HepG2 (cell line): ENCODE measurements at regions not wholly inside any gene's neighbourhood (a gene's known extent, or its start where the extent isn't known, plus 50 kb on each side); places are given as distances from the start of the nearest gene placed in this dataset.

Experiments used
- ATAC-seq: fragments of 200-7000 bp; cut with Tn5 transposase; 3 replicates; pipeline ENCODE4 v1.9.1; 2020; ENCODE audit warnings: mild to moderate bottlenecking, moderate library complexity
- BruUV-seq: library from RNA; stranded (reverse); fragments of 400-500 nt; replicated peaks from 2 replicates; lab custom pipeline; 2021; lab: Mats Ljungman, UMichigan
- CTCF ChIA-PET: fragments of 300-600 bp; formaldehyde crosslinking; extraction: SDS; loops from one replicate; lab custom pipeline; 2021; ENCODE audit warnings: low total read pairs, inconsistent platforms, low intra/inter-chr PET ratio; lab: Yijun Ruan, JAX
- POLR2A ChIA-PET: fragments of 350-600 bp; sonication (Branson Sonifier 250); formaldehyde crosslinking; loops from one replicate; lab custom pipeline; 2020; ENCODE audit warnings: antibody characterized with exemption, inconsistent platforms; lab: Yijun Ruan, JAX
- DNase-seq: peaks from one replicate; pipeline ENCODE4 v3.0.0-alpha.2; 2015; ENCODE audit warnings: low spot score
- FAIRE-seq: peaks from 3 replicates; lab custom pipeline; 2011; peaks lifted over from hg19 to GRCh38; lab: Jason Lieb, UNC
- H2AFZ ChIP-seq: one replicate; pipeline ENCODE4 v1.6.1; 2011; ENCODE audit warnings: low read length, inconsistent platforms
- H3K27ac ChIP-seq: fragments of 300-600 bp; 3 replicates; pipeline ENCODE4 v1.8.0; 2011; ENCODE audit warnings: mixed run types, mild to moderate bottlenecking, mixed read lengths, low read length, inconsistent platforms; ENCODE audit not compliant: insufficient read depth; ENCODE audit errors: extremely low read length
- H3K27me3 ChIP-seq, 2 experiments: fragments of 200-600 bp in 1 of 2; 2 replicates in 1 of 2; 3 replicates in 1 of 2; pipeline versions ENCODE4 v1.6.0 to v1.8.0; 2011; ENCODE audit warnings: low read length in 2 of 2, mild to moderate bottlenecking in 2 of 2, moderate library complexity in 2 of 2, inconsistent platforms in 1 of 2; ENCODE audit not compliant: insufficient read depth in 2 of 2, control insufficient read depth in 1 of 2
- H3K36me3 ChIP-seq, 2 experiments: fragments of 200-600 bp in 1 of 2; replicated peaks in 1 of 2; 2 replicates in 1 of 2; 3 replicates in 1 of 2; pipeline versions ENCODE4 v1.5.1 to v1.8.0; 2011; ENCODE audit warnings: low read length in 2 of 2, inconsistent platforms in 1 of 2; ENCODE audit not compliant: insufficient read depth in 2 of 2, control insufficient read depth in 1 of 2
- H3K4me1 ChIP-seq: 2 replicates; pipeline ENCODE4 v1.5.1; 2012; ENCODE audit warnings: low read length, inconsistent platforms; ENCODE audit not compliant: insufficient read depth
- H3K4me2 ChIP-seq: 2 replicates; pipeline ENCODE4 v1.6.0; 2011; ENCODE audit warnings: low read depth, low read length, inconsistent platforms
- H3K4me3 ChIP-seq, 3 experiments: fragments of 200-600 bp in 1 of 3; sonication (generic), shearing (Covaris generic) in 1 of 3; replicated peaks in 1 of 3; 2 replicates each; pipeline ENCODE4 v1.5.1; 2011 to 2016; ENCODE audit warnings: low read length in 3 of 3, inconsistent platforms in 2 of 3, low read depth in 2 of 3, mild to moderate bottlenecking in 2 of 3, control low read depth in 1 of 3, mixed read lengths in 1 of 3; ENCODE audit not compliant: insufficient read depth in 1 of 3
- H3K79me2 ChIP-seq: one replicate; pipeline ENCODE4 v1.6.1; 2011; ENCODE audit warnings: low read length, inconsistent platforms; ENCODE audit not compliant: insufficient read depth
- H3K9ac ChIP-seq: 2 replicates; pipeline ENCODE4 v1.6.0; 2011; ENCODE audit warnings: mild to moderate bottlenecking, low read depth, low read length, inconsistent platforms; ENCODE audit not compliant: insufficient read depth
- H3K9me3 ChIP-seq: 2 replicates; pipeline ENCODE4 v1.5.1; 2012; ENCODE audit warnings: mild to moderate bottlenecking, low read length
- H4K20me1 ChIP-seq: 2 replicates; pipeline ENCODE4 v1.6.0; 2011; ENCODE audit warnings: inconsistent platforms, mild to moderate bottlenecking, low read length, moderate library complexity; ENCODE audit not compliant: insufficient read depth
- BCL6 ChIP-seq: IDR thresholded peaks from 2 replicates; pipeline ENCODE4 v1.6.1; 2016; ENCODE audit warnings: missing genetic modification reagents, missing compliant biosample characterization
- ERF ChIP-seq: IDR thresholded peaks from 2 replicates; pipeline ENCODE4 v1.6.1; 2018; ENCODE audit warnings: missing biosample characterization, missing genetic modification reagents
- HIC2 ChIP-seq: sonication (generic); formaldehyde crosslinking; IDR thresholded peaks from 2 replicates; pipeline ENCODE4 v1.9.0; 2022; ENCODE audit warnings: low read depth, missing genetic modification reagents
- NPAS2 ChIP-seq: sonication (generic); formaldehyde crosslinking; IDR thresholded peaks from 2 replicates; pipeline ENCODE4 v1.8.0; 2022; ENCODE audit warnings: mild to moderate bottlenecking, missing genetic modification reagents, borderline replicate concordance
- REST ChIP-seq, 2 experiments: IDR thresholded peaks; 2 replicates each; pipeline ENCODE4 v1.6.1; 2011 to 2012; ENCODE audit warnings: low read length in 2 of 2, borderline replicate concordance in 1 of 2, low read depth in 1 of 2, mild to moderate bottlenecking in 1 of 2, moderate library complexity in 1 of 2
- TCF7L2 ChIP-seq: IDR thresholded peaks from 2 replicates; pipeline ENCODE4 v1.6.1; 2011; ENCODE audit warnings: mild to moderate bottlenecking, low read depth, low read length, moderate library complexity
- TOPORS ChIP-seq: sonication (generic); formaldehyde crosslinking; IDR thresholded peaks from 2 replicates; pipeline ENCODE4 v1.8.0; 2023; ENCODE audit warnings: mild to moderate bottlenecking, missing genetic modification reagents
- ZBTB20 ChIP-seq: sonication (generic); formaldehyde crosslinking; IDR thresholded peaks from 2 replicates; pipeline ENCODE4 v1.8.1; 2023; ENCODE audit warnings: missing genetic modification reagents, low read depth, mild to moderate bottlenecking, borderline replicate concordance
- ZNF780A ChIP-seq: sonication (generic); formaldehyde crosslinking; IDR thresholded peaks from 2 replicates; pipeline ENCODE4 v1.8.0; 2022; ENCODE audit warnings: mild to moderate bottlenecking, missing genetic modification reagents, moderate library complexity
- ZSCAN20 ChIP-seq: sonication (generic); formaldehyde crosslinking; IDR thresholded peaks from 2 replicates; pipeline ENCODE4 v1.4.0; 2020; ENCODE audit warnings: missing genetic modification reagents, mild to moderate bottlenecking, borderline replicate concordance
- WGBS: methylation state at CpG from one replicate; pipeline ENCODE4 v1.1.6; 2017; ENCODE audit warnings: low lambda C conversion rate; 5-methylcytosine and 5-hydroxymethylcytosine counted together
- in situ Hi-C: cut with HindIII; loops from 2 replicates; pipeline ENCODE4 v1.10.0; 2017; ENCODE audit warnings: low pct_unique_long_range_greater_than_20kb; ENCODE audit not compliant: extremely low pct_ligation_motif_present
- intact Hi-C: fragments of 100-400 bp; cut with micrococcal nuclease; formaldehyde crosslinking; loops from one replicate; pipeline ENCODE4 v1.10.0; 2022; ENCODE audit not compliant: unreplicated experiment

- Histone ChIP-seq H3K36me3 (no peaks in the 10 kb centered on the region), H3K27me3 (no peaks in the 10 kb centered on the region), H3K79me2 (no peaks in the 10 kb centered on the region), H3K4me1 (no peaks in the 10 kb centered on the region), H3K27ac (no peak overlapping the region), H2AFZ (no peak overlapping the region), H3K4me3 (no peak overlapping the region)
- in situ Hi-C loops = no loop called here
- no TSS peak for BruUV-seq
- POLR2A ChIA-PET = no interaction called here
- no peak for TF ChIP-seq ZNF780A
- TF ChIP-seq ZSCAN20 (CRISPR knock-in tag) = no peak
- TF ChIP-seq, all 625 proteins: peak for 0
- no peak overlapping the region for H3K4me2 ChIP-seq
- H3K9ac ChIP-seq = no peak overlapping the region
- no peaks in the 10 kb centered on the region for H3K9me3 ChIP-seq
- CTCF ChIA-PET = no interaction called here
- intact Hi-C loops = no loop called here
- DNase-seq (no peak), FAIRE-seq (no peak), ATAC-seq (no peak)
- no peaks in the 10 kb centered on the region for H4K20me1 ChIP-seq
These were observed 307.7 kb downstream of the ADRA2A start for GRCh38 chr10:111384556-111384955.

GRCh38 chr10:111390813-111391563 lies 314.2 kb downstream of the ADRA2A start:
- no peak for TF ChIP-seq TCF7L2
- no peak for TF ChIP-seq TOPORS (CRISPR knock-in tag)
- TF ChIP-seq HIC2 (CRISPR knock-in tag) = no peak
- no peak for TF ChIP-seq REST (IDR thresholded peaks at IDR 0.05; ENCODE audit: borderline replicate concordance in 1 of 2, low read depth in 1 of 2, low read length in 2 of 2)
- TF ChIP-seq ZBTB20 (CRISPR knock-in tag) = no peak
- TF ChIP-seq BCL6 = no peak
- no peak for TF ChIP-seq NPAS2 (CRISPR knock-in tag)
- TF ChIP-seq ERF (CRISPR knock-in tag) = no peak
- TF ChIP-seq, all 625 proteins: peak for 0
- Histone ChIP-seq H3K36me3 (no peaks in the 10 kb centered on the region), H3K27me3 (no peaks in the 10 kb centered on the region), H4K20me1 (no peaks in the 10 kb centered on the region), H3K27ac (no peak overlapping the region), H3K9ac (no peak overlapping the region), H3K79me2 (no peaks in the 10 kb centered on the region), H2AFZ (no peak overlapping the region), H3K4me1 (no peaks in the 10 kb centered on the region), H3K4me3 (no peak overlapping the region), H3K4me2 (no peak overlapping the region), H3K9me3 (no peaks in the 10 kb centered on the region)
- CTCF ChIA-PET = no interaction called here
- FAIRE-seq (no peak), ATAC-seq (no peak), DNase-seq (no peak)
- POLR2A ChIA-PET = no interaction called here
- 4% methylated on average over 5 of the region's 5 CpGs for WGBS
- BruUV-seq = no TSS peak
- in situ Hi-C loops (no loop called here), intact Hi-C loops (no loop called here)
